ENCODE measurements at regions not wholly inside any gene's neighbourhood (a gene's known extent, or its start where the extent isn't known, plus 50 kb on each side); places are given as distances from the start of the nearest gene placed in this dataset.

GRCh38 chr4:60857130-60857753 is 342.9 kb upstream of the ADGRL3 start:
- no peak for TF ChIP-seq POLR2AphosphoS5 (IDR thresholded peaks at IDR 0.05; ENCODE audit: low read depth, low read length)
- no peak for TF ChIP-seq REST (IDR thresholded peaks at IDR 0.05; ENCODE audit: insufficient read depth in 1 of 2, low read depth in 2 of 2, low read length in 2 of 2)

All from PFSK-1 (cell line).